Activated naive CD8-positive, alpha-beta T cell treated with anti-CD3 and anti-CD28 coated beads, Interleukin-2, amount 50 U/mL, for 24 hours (primary cell): ENCODE measurements at regions not wholly inside any gene's neighbourhood (a gene's known extent, or its start where the extent isn't known, plus 50 kb on each side); places are given as distances from the start of the nearest gene placed in this dataset.

ENCODE experiments used
- ATAC-seq: fragments of 150-1000 bp; cut with Tn5 transposase; one replicate; pipeline ENCODE4 v1.10.0; 2021
- DNase-seq: peaks from one replicate; pipeline ENCODE4 v3.0.0; 2021
- H3K27ac Mint-ChIP-seq: one replicate; pipeline ENCODE4 v1.8.0; 2021; ENCODE audit warnings: mild to moderate bottlenecking, mixed read lengths
- H3K27me3 Mint-ChIP-seq: one replicate; pipeline ENCODE4 v1.8.0; 2021; ENCODE audit warnings: mixed read lengths
- H3K36me3 Mint-ChIP-seq: one replicate; pipeline ENCODE4 v1.8.0; 2021; ENCODE audit warnings: low read depth, mixed read lengths
- H3K4me1 Mint-ChIP-seq: one replicate; pipeline ENCODE4 v1.8.0; 2021; ENCODE audit warnings: mixed read lengths
- H3K4me3 Mint-ChIP-seq: one replicate; pipeline ENCODE4 v1.8.0; 2021; ENCODE audit warnings: mild to moderate bottlenecking, moderate library complexity, mixed read lengths
- H3K9me3 Mint-ChIP-seq: one replicate; pipeline ENCODE4 v1.8.0; 2021; ENCODE audit warnings: mixed read lengths

DNA sequence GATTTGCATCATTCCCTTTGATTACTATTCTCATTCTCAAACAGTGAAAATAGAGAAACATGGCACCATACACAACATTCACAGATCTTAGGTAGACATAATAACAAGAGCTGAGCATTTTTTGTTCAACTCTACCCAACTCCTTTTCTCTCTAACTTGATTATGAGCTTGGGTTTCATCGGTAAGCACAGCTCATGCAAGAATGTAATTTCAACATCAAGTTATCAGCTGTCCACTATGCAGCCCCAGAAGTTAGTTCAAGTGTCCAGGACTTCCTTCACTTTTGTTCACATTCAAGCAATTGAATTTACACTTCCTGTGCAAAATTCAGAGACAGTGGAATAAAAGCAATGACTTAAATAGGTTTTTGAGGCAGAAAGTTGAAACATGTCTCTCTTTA lies 297.7 kb upstream of the SASH1 start:
- H3K27me3 Mint-ChIP-seq: no peaks in the 10 kb centered on the region
- H3K27ac Mint-ChIP-seq: no peak overlapping the region
- H3K4me3 Mint-ChIP-seq: no peak overlapping the region
- H3K36me3 Mint-ChIP-seq: no peaks in the 10 kb centered on the region
- H3K9me3 Mint-ChIP-seq: peaks cover 11% of the 10 kb centered on the region
- no peak for DNase-seq
- no peaks in the 10 kb centered on the region for H3K4me1 Mint-ChIP-seq
- no peak for ATAC-seq

DNA sequence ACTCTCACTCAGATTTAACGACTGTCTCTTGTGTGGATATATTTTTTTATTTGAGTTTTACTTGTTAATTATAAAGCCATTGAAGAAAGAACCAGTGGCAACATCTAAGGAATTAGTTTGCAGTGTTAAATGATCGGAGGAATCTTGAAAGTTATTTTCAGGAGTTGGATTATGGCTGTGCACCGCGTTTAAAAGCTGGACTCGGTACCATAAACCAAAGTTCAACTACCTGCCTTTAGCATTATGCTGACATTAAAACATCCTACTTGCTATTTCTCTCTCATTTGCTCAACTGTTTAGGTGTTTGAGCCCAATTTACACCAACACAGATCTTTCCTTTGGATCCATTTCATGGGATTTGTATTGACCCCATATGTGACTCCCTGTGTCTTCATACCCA lies 289.4 kb upstream of the SASH1 start:
- DNase-seq (no peak), ATAC-seq (no peak)
- Mint-ChIP-seq H3K27me3 (no peaks in the 10 kb centered on the region), H3K9me3 (no peaks in the 10 kb centered on the region), H3K27ac (no peak overlapping the region), H3K4me3 (no peak overlapping the region), H3K4me1 (no peaks in the 10 kb centered on the region), H3K36me3 (no peaks in the 10 kb centered on the region)

DNA sequence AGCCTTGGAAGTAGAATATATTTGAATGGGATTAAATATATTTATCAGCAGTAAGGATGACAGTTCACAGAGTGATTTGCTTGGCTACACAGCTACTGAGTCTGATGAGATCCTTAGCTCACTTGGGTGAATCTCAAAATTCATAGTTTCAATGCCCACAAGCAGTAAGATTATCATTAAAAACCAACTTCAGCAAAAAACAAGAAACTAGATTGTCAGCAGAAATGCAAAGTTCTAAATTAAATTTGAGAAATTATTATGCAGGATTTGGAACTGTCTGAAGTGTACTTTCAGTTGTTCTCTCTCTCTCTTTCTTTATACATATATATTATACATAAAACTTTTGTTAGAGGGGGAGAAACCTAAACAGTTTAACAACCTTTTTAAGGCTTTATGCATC lies 288.8 kb upstream of the SASH1 start:
- DNase-seq: no peak
- H3K27ac Mint-ChIP-seq: no peak overlapping the region
- no peaks in the 10 kb centered on the region for H3K9me3 Mint-ChIP-seq
- H3K4me1 Mint-ChIP-seq: no peaks in the 10 kb centered on the region
- no peak overlapping the region for H3K4me3 Mint-ChIP-seq
- H3K36me3 Mint-ChIP-seq: no peaks in the 10 kb centered on the region
- no peaks in the 10 kb centered on the region for H3K27me3 Mint-ChIP-seq
- ATAC-seq: no peak

DNA sequence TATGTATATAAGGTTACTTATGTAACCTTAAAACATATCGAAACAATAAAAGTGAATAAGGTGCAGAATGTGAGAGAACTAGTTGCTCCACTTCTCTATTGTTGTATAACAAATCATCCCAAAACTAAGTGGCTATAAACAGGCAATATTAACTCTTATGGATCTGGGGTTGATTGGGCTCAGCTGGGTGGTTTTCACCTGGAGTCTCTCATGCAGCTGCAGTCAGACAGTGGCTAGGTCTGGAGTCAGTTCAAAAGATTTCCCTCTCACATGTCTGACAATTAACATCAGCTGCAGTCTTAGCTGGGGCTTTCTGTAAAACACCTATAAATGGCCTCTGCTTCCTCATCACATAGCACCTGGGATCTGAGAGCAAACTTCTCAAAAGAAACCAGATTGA lies 288.4 kb upstream of the SASH1 start:
- H3K4me1 Mint-ChIP-seq: no peaks in the 10 kb centered on the region
- no peaks in the 10 kb centered on the region for H3K27me3 Mint-ChIP-seq
- peaks cover 4% of the 10 kb centered on the region for H3K9me3 Mint-ChIP-seq
- ATAC-seq (no peak), DNase-seq (no peak)
- no peak overlapping the region for H3K27ac Mint-ChIP-seq
- no peaks in the 10 kb centered on the region for H3K36me3 Mint-ChIP-seq
- H3K4me3 Mint-ChIP-seq: no peak overlapping the region

DNA sequence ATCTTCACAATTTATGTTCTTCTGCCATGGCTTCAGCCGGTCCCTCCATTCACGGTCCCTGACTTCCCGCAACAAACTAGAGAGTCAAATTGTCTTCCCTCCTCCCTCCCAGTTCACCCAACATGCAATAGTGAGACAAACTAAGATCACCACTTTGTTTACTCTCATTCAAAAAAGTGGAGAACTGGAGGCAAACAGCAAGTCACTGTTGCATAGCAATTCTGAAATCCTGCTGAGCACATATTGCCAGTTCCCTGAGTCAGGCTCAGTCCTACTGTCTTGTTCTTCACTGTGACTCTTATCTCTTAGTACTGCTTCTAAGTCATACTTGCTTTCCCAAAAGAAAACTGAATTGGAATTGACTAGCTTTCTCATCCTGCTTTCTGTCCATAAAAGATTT lies 287.2 kb upstream of the SASH1 start:
- DNase-seq: no peak
- Mint-ChIP-seq H3K4me3 (no peak overlapping the region), H3K36me3 (no peaks in the 10 kb centered on the region), H3K27me3 (no peaks in the 10 kb centered on the region), H3K9me3 (peaks cover 8% of the 10 kb centered on the region), H3K4me1 (no peaks in the 10 kb centered on the region), H3K27ac (no peak overlapping the region)
- ATAC-seq: no peak

DNA sequence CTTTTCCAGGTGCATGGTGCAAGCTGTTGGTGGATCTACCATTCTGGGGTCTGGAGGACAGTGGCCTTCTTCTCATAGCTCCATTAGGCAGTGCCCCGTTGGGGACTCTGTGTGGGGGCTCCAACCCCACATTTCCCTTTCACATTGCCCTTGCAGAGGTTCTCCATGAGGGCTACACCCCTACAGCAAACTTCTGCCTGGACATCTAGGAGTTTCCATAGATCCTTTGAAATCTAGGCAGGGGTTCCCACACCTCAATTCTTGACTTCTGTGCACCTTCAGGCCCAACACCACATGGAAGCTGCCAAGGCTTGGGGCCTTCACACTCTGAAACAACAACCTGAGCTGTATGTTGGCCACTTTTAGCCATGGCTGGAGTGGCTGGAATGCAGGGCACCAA lies 282.8 kb upstream of the SASH1 start:
- no peaks in the 10 kb centered on the region for H3K4me1 Mint-ChIP-seq
- H3K36me3 Mint-ChIP-seq: no peaks in the 10 kb centered on the region
- DNase-seq (no peak), ATAC-seq (no peak)
- H3K27ac Mint-ChIP-seq: no peak overlapping the region
- no peaks in the 10 kb centered on the region for H3K27me3 Mint-ChIP-seq
- H3K4me3 Mint-ChIP-seq: no peak overlapping the region
- peaks cover 12% of the 10 kb centered on the region for H3K9me3 Mint-ChIP-seq

DNA sequence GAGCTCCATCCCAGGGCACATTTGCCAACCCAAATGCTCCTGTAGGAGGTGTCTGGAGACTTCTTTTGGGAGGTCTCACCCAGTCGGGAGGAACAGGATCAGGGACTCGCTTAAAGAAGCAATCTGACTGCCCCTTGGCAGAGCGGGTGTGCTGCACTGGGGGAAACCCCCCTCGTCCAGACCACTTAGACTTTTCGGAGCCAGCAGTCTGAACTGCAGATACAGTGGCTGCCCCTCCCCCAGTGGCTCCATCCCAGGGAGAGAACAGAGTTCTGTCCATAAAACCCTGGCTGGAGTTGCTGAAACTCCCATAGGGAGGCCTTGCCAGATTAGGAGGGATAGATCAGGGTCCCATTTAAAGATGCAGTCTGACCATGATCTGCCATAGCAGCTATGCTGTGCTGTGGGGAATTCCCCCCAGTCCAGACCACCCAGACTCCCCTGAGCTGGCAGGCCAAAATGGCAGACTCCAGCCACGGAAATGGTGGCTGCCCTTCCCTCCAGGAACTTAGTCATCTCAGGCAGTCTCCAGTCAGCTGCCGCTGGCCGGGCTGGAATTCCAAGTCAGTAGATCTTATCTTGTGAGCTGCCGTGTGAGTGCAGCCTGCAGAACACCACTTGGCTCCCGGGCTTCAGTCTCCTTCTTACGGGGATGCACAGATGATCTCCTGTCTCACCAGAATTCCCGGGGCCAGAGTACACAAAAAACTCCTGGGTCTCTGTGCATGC lies 278.1 kb upstream of the SASH1 start:
- Mint-ChIP-seq H3K27me3 (no peaks in the 10 kb centered on the region), H3K4me3 (no peak overlapping the region), H3K27ac (no peak overlapping the region), H3K4me1 (no peaks in the 10 kb centered on the region), H3K9me3 (peaks cover 4% of the 10 kb centered on the region), H3K36me3 (no peaks in the 10 kb centered on the region)
- ATAC-seq (no peak), DNase-seq (no peak)

DNA sequence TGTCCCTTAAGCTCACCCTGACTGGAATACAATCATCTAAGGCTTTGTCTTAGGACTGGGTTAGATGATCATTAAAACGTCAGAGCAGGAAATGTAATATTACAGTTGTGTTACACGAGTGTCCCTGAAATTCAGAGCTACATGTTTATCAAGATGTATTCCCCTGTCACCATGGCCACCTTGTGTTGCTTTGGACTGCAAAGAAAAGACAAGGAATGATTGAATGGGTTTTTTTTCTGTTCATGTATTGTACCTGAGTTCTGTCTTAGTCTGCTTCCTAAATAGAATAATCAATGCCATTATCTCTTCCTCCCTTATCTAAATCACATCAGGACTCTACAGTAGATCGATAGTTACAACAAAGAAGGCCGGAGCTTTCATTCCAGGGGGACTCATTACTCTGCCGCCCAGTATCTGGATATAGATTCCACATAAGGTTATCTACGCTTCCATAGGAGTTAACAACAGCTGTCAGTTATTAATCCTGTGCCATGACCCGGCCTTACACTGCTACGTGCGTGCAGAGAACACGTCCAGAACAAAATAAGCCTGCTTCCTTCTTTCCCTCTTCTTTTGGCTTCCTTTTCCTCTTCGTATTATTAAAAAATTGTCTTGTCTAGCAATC lies 274.1 kb upstream of the SASH1 start:
- no peak for DNase-seq
- Mint-ChIP-seq H3K4me1 (no peaks in the 10 kb centered on the region), H3K4me3 (no peak overlapping the region)

DNA sequence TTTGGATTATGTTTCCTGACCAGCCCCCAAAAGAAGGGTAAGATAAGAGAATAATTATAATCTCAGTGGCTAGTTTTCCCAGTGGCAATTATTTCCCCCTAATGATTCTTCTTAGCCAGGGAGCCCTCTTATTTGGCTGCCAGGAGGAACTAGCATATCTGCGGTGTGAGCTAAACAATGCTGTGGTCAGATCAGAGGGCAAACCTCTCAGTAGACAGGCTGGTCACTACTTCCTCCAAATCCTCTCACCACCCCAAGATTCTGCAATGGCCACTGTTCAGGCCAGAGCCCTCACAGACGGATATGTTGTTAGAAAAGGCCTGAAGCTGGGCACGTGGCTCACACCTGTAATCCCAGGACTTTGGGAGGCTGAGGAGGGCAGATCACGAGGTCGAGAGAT lies 273.4 kb upstream of the SASH1 start:
- no peak overlapping the region for H3K4me3 Mint-ChIP-seq
- no peaks in the 10 kb centered on the region for H3K36me3 Mint-ChIP-seq
- H3K27ac Mint-ChIP-seq: no peak overlapping the region
- ATAC-seq (no peak), DNase-seq (no peak)
- H3K9me3 Mint-ChIP-seq: peaks cover 2% of the 10 kb centered on the region
- no peaks in the 10 kb centered on the region for H3K27me3 Mint-ChIP-seq
- no peaks in the 10 kb centered on the region for H3K4me1 Mint-ChIP-seq

More for the DNA sequence above, 274.1 kb upstream of the SASH1 start:
- no peak for ATAC-seq
- Mint-ChIP-seq H3K9me3 (peaks cover 3% of the 10 kb centered on the region), H3K27ac (no peak overlapping the region), H3K36me3 (no peaks in the 10 kb centered on the region), H3K27me3 (no peaks in the 10 kb centered on the region)

DNA sequence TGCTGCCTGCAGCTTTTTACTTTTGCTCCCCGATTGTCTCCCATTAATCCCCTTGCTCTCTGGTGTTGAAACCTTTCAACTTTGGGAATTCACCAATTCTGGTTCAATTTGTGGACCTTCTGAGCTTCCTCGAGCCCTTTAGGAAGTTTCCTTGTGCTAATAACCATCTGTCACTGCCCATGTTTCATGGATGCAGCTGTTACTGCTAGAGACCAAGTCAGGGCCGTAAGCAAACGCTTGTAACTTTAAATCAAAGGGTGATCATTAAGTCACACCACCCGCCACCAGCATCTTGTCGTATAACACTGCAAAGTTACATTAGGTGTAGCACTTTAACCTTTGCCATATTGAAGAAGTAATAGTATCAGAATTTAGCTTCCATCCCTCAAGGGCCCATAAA lies 268.3 kb upstream of the SASH1 start:
- Mint-ChIP-seq H3K4me3 (no peak overlapping the region), H3K27ac (no peak overlapping the region), H3K36me3 (no peaks in the 10 kb centered on the region), H3K4me1 (no peaks in the 10 kb centered on the region), H3K9me3 (peaks cover 3% of the 10 kb centered on the region), H3K27me3 (peaks cover 3% of the 10 kb centered on the region)
- ATAC-seq: no peak
- no peak for DNase-seq

DNA sequence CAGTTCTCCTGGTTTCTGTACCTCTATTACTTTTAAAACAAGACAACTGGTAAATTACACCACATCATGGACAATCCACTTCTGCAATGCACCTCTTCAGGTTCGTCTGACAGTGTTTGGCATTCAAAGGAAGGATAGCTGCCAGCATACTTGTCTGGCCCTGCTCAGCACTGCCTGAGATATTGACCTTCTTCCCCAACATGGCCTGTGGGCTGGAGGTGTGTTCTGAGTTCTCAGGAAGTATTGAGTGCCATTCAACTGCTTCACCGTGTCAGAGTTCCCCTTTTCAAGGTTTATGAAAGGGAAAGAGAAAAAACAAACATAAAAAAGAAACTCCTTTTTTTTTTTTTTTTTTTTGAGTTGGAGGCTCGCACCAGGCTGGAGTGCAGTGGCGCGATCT lies 267.9 kb upstream of the SASH1 start:
- Mint-ChIP-seq H3K36me3 (no peaks in the 10 kb centered on the region), H3K9me3 (peaks cover 3% of the 10 kb centered on the region), H3K27me3 (peaks cover 3% of the 10 kb centered on the region), H3K4me3 (no peak overlapping the region), H3K4me1 (no peaks in the 10 kb centered on the region), H3K27ac (no peak overlapping the region)
- no peak for ATAC-seq
- DNase-seq: no peak

DNA sequence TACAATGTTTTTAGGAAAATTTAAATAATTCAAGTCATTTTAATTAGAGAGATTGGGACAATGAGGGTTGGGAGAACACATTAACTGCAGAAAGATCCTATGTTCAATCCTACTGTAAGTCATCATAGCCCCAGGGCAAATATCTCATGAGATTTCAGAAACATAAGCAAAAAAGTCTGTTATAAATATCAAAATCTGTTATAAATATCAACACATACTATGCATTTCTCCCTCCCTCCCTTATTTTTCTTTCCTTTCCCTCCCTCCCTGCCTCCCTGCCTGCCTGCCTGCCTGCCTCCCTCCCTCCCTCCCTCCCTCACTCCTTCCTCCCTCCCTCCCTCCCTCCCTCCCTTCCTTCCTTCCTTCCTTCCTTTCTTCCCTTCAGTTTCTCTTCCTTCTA lies 267.3 kb upstream of the SASH1 start:
- DNase-seq (no peak), ATAC-seq (no peak)
- no peaks in the 10 kb centered on the region for H3K4me1 Mint-ChIP-seq
- H3K27ac Mint-ChIP-seq: no peak overlapping the region
- H3K9me3 Mint-ChIP-seq: peaks cover 3% of the 10 kb centered on the region
- H3K4me3 Mint-ChIP-seq: no peak overlapping the region
- H3K27me3 Mint-ChIP-seq: peaks cover 5% of the 10 kb centered on the region
- no peaks in the 10 kb centered on the region for H3K36me3 Mint-ChIP-seq

DNA sequence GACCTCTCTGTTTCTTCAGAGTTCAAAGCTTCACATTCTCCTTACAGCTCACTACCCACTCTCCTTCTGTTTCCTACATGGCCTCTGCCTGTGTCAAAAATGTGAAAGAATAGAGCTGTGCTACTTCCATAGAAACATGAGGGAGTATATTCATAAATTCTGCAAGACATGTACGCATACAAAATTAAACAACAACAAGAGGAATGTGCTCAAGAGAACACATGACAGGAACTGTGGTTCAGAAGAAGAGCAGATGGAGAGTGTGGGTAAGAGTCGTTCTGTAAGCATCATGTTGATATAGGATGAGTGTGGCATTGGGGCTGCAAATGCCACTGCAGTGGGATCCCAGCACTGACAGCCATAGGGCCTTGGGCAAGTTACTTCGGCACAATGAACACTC lies 266.6 kb upstream of the SASH1 start:
- Mint-ChIP-seq H3K27me3 (peaks cover 5% of the 10 kb centered on the region), H3K27ac (no peak overlapping the region), H3K4me3 (no peak overlapping the region), H3K9me3 (peaks cover 3% of the 10 kb centered on the region), H3K36me3 (no peaks in the 10 kb centered on the region), H3K4me1 (no peaks in the 10 kb centered on the region)
- DNase-seq (no peak), ATAC-seq (no peak)

DNA sequence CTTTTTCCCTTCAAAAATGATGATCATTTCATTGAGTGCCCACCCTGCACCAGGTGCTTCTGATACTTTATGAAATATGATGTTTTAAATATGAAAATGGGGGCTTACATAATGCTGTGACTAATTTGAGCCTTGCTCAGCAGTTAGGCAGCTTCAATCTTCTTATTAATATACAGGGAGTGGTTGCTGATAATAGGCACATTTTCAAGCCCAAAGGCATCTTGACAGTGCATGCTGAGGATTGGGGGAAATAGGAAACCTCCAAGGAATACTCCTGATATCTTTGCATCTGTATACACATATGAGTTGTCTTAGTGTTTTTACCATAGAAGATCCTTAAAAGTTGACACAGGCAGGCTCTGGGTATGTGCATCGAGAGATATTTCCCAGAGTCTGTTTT lies 262.3 kb upstream of the SASH1 start:
- H3K27ac Mint-ChIP-seq: no peak overlapping the region
- peaks cover 5% of the 10 kb centered on the region for H3K27me3 Mint-ChIP-seq
- ATAC-seq (no peak), DNase-seq (no peak)
- no peaks in the 10 kb centered on the region for H3K36me3 Mint-ChIP-seq
- H3K9me3 Mint-ChIP-seq: no peaks in the 10 kb centered on the region
- no peaks in the 10 kb centered on the region for H3K4me1 Mint-ChIP-seq
- no peak overlapping the region for H3K4me3 Mint-ChIP-seq

DNA sequence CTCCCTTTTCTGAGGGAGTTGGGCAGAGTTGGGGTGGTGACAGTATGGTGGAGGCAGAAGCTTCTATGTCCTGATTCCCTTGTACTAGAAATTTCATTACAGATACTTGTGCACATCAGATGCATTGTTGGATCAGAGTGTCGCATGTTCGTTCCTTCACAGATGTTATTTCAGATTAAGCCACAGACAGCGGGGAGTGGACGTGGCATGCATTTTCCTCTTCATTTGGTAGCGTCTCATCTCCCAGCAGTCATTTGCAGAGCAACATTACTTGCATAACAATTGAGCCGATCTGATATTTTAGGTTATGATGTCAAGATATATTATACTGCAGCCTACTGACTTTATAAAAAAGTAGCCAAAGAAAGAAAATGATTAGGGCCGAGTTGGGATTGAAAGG lies 261.6 kb upstream of the SASH1 start:
- Mint-ChIP-seq H3K27ac (no peak overlapping the region), H3K36me3 (no peaks in the 10 kb centered on the region), H3K9me3 (no peaks in the 10 kb centered on the region), H3K27me3 (peaks cover 5% of the 10 kb centered on the region), H3K4me1 (no peaks in the 10 kb centered on the region), H3K4me3 (no peak overlapping the region)
- DNase-seq (no peak), ATAC-seq (no peak)

DNA sequence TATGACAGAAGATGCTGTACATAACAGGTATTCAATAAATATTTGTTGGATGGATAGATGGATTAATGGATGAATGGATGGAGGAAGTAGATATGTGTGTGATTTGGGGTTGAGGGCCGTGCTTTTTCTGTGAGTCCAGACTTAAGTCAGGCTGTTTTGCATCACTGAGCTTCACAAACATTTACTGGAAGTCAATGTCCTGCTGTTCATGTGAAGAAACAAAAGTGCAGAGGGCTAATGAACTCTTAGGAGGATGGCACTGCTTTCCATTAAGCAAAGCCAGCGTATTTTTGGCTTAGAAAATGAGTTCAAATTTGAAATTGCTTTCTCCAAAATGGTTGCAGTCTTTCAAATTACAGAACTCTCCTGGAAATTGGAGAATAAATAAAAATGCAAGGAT lies 260.6 kb upstream of the SASH1 start:
- Mint-ChIP-seq H3K4me3 (no peak overlapping the region), H3K27ac (no peak overlapping the region), H3K27me3 (peaks cover 4% of the 10 kb centered on the region), H3K4me1 (no peaks in the 10 kb centered on the region), H3K36me3 (no peaks in the 10 kb centered on the region), H3K9me3 (no peaks in the 10 kb centered on the region)
- no peak for DNase-seq
- ATAC-seq: no peak
